Effector memory CD4-positive, alpha-beta T cell (primary cell): ENCODE measurements at regions not wholly inside any gene's neighbourhood (a gene's known extent, or its start where the extent isn't known, plus 50 kb on each side); places are given as distances from the start of the nearest gene placed in this dataset.

Experiments used
- DNase-seq, 3 donors: peaks; one replicate each; pipeline ENCODE4 v3.0.0-alpha.2; 2020
- H3K27ac ChIP-seq: 2 replicates; pipeline ENCODE4 v1.7.0; 2013; ENCODE audit warnings: mild to moderate bottlenecking, low read length, moderate library complexity; ENCODE audit not compliant: insufficient read depth, poor library complexity, severe bottlenecking
- H3K27me3 ChIP-seq: replicated peaks from 2 replicates; pipeline ENCODE4 v1.7.0; 2013; ENCODE audit warnings: mild to moderate bottlenecking, low read length; ENCODE audit not compliant: insufficient read depth, control insufficient read depth, poor library complexity, severe bottlenecking
- H3K36me3 ChIP-seq: 2 replicates; pipeline ENCODE4 v1.7.0; 2013; ENCODE audit warnings: mild to moderate bottlenecking, low read length, moderate library complexity; ENCODE audit not compliant: control insufficient read depth, insufficient read depth
- H3K4me1 ChIP-seq: 2 replicates; pipeline ENCODE4 v1.7.0; 2013; ENCODE audit warnings: low read length, mild to moderate bottlenecking; ENCODE audit not compliant: control insufficient read depth, insufficient read depth, poor library complexity, severe bottlenecking
- H3K4me3 ChIP-seq: 2 replicates; pipeline ENCODE4 v1.7.0; 2013; ENCODE audit warnings: low read length, low read depth, mild to moderate bottlenecking; ENCODE audit not compliant: insufficient read depth, poor library complexity, severe bottlenecking
- H3K9me3 ChIP-seq: 2 replicates; pipeline ENCODE4 v1.7.0; 2013; ENCODE audit warnings: mild to moderate bottlenecking, low read length, moderate library complexity; ENCODE audit not compliant: control insufficient read depth

DNA sequence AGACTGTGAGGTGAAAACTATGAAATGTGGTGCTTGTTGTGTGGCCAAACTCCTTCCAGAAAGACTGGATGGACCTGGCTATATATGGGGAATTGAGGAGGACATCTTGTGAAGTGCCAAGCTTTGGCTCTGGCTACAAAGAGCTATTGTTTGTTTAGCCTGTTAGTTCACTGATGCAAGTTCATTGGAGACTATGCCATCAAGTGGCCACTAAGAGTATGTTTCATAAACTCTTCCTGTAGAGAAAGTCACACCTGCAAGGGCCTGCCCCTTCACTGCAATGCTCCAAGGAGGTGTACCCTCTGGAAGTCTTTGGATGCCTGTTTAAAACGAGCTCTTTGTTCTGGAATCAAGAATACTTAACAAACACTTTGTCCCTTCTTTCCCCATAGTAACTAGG is 382.0 kb downstream of the GABRG1 start:
- Histone ChIP-seq H3K4me3 (no peak overlapping the region), H3K4me1 (no peaks in the 10 kb centered on the region), H3K9me3 (no peaks in the 10 kb centered on the region), H3K27ac (no peak overlapping the region), H3K36me3 (no peaks in the 10 kb centered on the region), H3K27me3 (no peaks in the 10 kb centered on the region)
- DNase-seq, result no peak

DNA sequence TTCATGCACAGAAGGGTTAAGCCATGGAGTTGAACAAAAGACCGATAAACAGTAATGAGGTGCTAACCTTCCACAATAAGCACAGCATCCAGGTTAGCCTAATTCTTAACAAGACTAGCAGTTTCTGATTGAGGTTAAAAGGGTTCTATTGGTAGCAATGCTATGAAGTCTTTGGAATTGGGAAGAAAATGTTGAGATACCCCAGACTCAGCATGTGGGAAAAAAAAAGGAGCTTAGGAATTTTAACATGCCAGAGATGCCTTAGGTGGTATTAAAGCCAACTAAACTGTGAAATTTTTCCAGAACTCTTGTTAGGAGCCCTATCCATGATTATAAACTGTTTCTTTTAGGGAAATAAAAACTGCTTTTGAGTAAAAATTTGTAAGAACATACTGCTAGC is 391.7 kb downstream of the GABRG1 start:
- no peaks in the 10 kb centered on the region for H3K9me3 ChIP-seq
- DNase-seq, result no peak
- H3K4me3 ChIP-seq, result no peak overlapping the region
- H3K4me1 ChIP-seq, result no peaks in the 10 kb centered on the region
- H3K27ac ChIP-seq, result no peak overlapping the region
- no peaks in the 10 kb centered on the region for H3K36me3 ChIP-seq
- no peaks in the 10 kb centered on the region for H3K27me3 ChIP-seq

DNA sequence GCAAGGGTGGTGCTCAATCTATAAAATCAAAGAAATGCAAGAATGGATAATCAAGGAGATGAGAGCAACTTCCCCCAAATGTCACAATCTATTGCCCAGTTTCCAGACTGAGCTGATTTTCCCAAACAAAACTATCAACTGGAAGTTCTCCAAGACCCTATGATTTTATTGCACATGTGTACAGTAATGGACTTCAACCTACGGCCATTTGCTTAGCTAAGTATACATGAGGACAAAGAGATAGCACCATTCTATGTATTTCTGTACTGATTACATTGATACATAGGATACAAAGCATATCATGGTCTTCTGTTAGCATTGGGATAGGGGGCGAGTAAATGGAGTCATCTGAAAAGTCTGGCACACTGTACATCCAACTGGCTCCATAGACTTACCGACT is 407.8 kb downstream of the GABRG1 start:
- Histone ChIP-seq H3K27me3 (no peaks in the 10 kb centered on the region), H3K4me3 (no peak overlapping the region), H3K9me3 (peaks cover 7% of the 10 kb centered on the region), H3K27ac (no peak overlapping the region), H3K36me3 (no peaks in the 10 kb centered on the region), H3K4me1 (no peaks in the 10 kb centered on the region)
- no peak for DNase-seq

DNA sequence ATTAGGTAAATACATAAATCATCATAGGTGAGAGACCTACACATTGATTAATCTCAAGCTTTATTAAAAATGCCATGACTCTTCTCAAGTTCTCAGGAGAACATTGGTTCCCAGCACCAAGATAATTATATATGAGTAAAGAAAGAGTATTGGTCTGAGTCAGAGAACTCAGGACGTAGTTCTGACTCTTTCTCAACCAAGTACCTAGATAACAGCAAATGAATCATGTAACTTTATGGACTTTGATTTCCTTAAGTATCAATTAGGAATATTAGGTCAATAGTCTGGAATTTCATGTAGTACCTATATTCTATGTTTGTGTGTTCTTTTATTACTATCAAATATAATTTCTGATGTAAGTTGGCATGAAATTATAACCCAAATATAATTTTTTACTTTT is 409.9 kb downstream of the GABRG1 start:
- Histone ChIP-seq H3K27ac (no peak overlapping the region), H3K4me3 (no peak overlapping the region), H3K36me3 (no peaks in the 10 kb centered on the region), H3K9me3 (peaks cover 7% of the 10 kb centered on the region), H3K27me3 (no peaks in the 10 kb centered on the region), H3K4me1 (no peaks in the 10 kb centered on the region)
- no peak for DNase-seq

DNA sequence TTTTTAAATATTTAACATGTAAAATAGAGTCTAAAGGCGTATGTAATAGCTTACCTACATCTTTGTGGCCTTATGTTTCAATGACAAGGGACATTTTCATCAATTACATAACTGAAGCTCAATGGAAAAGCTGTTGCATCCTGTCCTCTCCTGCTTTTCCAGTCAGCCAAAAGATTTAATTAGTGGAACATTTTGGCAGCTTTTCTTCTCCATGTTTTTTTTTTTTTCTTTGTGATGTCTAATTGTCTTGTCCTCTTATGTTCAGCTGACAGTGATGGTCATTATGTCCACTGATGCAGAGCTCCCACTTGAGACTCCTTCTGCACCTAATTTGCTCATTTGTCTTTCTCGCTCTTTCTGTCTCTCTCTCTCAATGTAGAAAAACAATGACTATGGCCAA is 422.2 kb downstream of the GABRG1 start:
- no peaks in the 10 kb centered on the region for H3K27me3 ChIP-seq
- H3K4me3 ChIP-seq, result no peak overlapping the region
- H3K36me3 ChIP-seq, result no peaks in the 10 kb centered on the region
- no peak for DNase-seq
- H3K27ac ChIP-seq, result no peak overlapping the region
- no peaks in the 10 kb centered on the region for H3K9me3 ChIP-seq
- no peaks in the 10 kb centered on the region for H3K4me1 ChIP-seq

DNA sequence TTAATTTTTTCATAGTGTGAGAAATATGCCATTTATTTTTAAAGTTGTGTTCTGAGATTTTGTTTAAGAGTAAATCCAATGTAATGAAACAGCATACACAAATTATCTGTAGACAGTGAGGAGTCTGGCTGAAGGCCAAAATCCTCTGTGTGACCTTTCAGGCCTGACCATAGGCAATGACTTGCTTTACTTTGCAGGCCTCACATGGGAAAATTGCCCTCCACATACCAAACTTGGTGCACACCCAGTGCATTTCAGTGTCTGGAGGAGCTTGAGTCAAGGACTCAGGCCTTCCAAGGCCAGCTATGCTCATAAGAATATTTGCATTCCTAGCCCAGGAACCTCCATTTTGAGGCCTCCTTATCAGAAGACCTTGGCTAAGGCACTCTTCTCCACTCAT is 430.1 kb downstream of the GABRG1 start:
- DNase-seq, result no peak

DNA sequence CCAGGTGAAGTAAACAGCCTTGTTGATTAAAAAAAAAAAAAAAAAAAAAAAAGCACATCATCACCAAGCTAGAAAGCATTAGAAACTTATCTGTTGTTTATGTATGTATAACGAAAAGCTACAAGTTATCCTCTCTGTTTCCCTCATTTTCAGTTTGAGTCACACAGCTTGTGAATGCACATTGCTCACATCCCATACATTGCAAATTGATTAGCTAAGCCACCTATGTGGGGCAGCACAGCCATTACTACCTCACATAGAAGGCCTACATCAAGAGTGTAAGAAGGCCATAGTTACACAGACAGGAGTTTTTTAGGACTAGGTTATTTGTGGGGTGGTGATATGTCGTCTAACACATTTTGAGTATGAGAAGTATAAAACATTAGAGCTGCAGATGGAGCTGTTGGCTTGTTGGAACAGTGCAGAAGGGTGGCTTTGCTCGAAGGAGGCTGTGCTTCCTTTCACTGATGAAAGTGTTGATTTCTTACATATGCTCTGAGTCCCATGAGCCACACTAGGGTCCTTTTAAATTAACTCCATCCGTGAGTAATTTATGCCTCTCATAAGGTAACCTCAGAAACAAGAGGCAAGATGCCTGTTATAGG is 431.6 kb downstream of the GABRG1 start:
- Histone ChIP-seq H3K4me1 (no peaks in the 10 kb centered on the region), H3K4me3 (no peak overlapping the region), H3K9me3 (no peaks in the 10 kb centered on the region), H3K36me3 (no peaks in the 10 kb centered on the region), H3K27me3 (no peaks in the 10 kb centered on the region), H3K27ac (no peak overlapping the region)
- no peak for DNase-seq

More for the DNA sequence above, 430.1 kb downstream of the GABRG1 start:
- H3K36me3 ChIP-seq, result no peaks in the 10 kb centered on the region
- no peaks in the 10 kb centered on the region for H3K27me3 ChIP-seq
- H3K4me3 ChIP-seq, result no peak overlapping the region
- no peaks in the 10 kb centered on the region for H3K9me3 ChIP-seq
- no peaks in the 10 kb centered on the region for H3K4me1 ChIP-seq
- no peak overlapping the region for H3K27ac ChIP-seq

DNA sequence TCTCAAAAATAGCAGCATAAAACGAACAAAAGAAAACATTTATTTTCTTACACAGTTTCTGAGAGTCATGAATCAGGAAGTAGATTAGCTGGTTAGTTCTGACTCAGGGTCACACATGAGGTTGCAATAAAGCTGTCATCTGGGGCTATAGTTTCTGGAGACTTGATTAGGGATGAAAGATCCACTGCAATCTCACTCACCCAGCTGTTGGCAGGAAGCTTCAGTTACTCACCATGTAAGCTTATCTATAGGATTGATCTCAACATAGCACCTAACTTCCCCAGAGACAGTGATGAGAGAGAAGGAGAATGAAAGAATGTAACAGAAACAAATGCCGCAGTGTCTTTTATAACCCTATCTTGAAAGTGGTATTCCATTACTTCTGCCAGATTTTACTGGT is 435.5 kb downstream of the GABRG1 start:
- no peak overlapping the region for H3K4me3 ChIP-seq
- no peak for DNase-seq
- H3K4me1 ChIP-seq, result no peaks in the 10 kb centered on the region
- H3K27ac ChIP-seq, result no peak overlapping the region
- H3K36me3 ChIP-seq, result no peaks in the 10 kb centered on the region
- no peaks in the 10 kb centered on the region for H3K27me3 ChIP-seq
- no peaks in the 10 kb centered on the region for H3K9me3 ChIP-seq

DNA sequence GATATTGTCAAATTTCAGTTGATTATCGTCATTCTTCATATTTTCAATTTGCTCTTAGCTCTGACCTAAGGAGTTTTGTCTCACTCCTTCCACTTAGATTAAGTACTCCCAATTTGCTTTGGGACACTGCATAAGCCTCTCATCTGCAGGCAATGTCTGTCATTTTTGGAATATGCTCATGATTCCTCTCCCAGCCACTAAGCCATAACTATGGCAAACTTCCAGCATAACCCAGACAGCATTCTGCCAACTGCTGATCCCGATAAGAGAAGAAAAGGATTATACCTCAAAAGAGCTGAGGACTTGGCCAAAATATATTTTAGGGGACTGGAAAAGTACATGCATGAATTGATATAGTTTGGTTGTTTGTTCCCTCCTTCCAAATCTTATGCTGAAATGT is 444.4 kb downstream of the GABRG1 start:
- Histone ChIP-seq H3K36me3 (no peaks in the 10 kb centered on the region), H3K27me3 (no peaks in the 10 kb centered on the region), H3K4me3 (no peak overlapping the region), H3K27ac (no peak overlapping the region), H3K9me3 (peaks cover 3% of the 10 kb centered on the region), H3K4me1 (no peaks in the 10 kb centered on the region)
- no peak for DNase-seq

DNA sequence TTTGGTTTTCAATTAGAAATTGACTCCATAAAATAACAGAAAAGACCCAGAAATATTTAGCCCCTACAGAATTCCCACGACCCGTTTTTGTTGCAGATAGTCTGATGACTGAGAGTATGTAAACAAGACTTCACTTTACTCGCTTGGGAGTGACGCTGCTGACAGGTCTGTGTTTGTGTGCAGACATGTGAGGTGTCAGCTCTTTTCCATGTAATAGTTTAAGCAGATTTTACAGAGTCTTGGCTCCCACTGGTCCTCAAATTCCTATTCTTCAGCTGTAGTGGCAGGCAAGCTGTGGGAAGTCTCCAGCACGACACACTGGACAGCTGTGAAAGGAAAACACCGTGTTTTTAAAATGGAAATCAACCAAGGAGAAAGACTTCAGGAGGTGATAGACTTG is 455.7 kb downstream of the GABRG1 start:
- DNase-seq, result no peak
- no peak overlapping the region for H3K27ac ChIP-seq
- H3K4me1 ChIP-seq, result no peaks in the 10 kb centered on the region
- H3K27me3 ChIP-seq, result no peaks in the 10 kb centered on the region
- H3K4me3 ChIP-seq, result no peak overlapping the region
- H3K36me3 ChIP-seq, result no peaks in the 10 kb centered on the region
- H3K9me3 ChIP-seq, result no peaks in the 10 kb centered on the region
